Esophagus squamous epithelium (tissue), 4 donors: ENCODE measurements at regions not wholly inside any gene's neighbourhood (a gene's known extent, or its start where the extent isn't known, plus 50 kb on each side); places are given as distances from the start of the nearest gene placed in this dataset.

ENCODE experiments used
- CTCF ChIP-seq, 6 experiments: fragments of 450-650 bp in 4 of 6; fragments of 200-600 bp in 2 of 6; sonication (generic) in 2 of 6; IDR thresholded peaks; one replicate each; pipeline ENCODE4 v1.5.1; 2016 to 2019; ENCODE audit warnings: antibody characterized with exemption in 6 of 6, mild to moderate bottlenecking in 4 of 6, moderate library complexity in 4 of 6
- POLR2A ChIP-seq, 4 donors: fragments of 450-650 bp; IDR thresholded peaks; one replicate each; pipeline ENCODE4 v1.6.1; 2017; ENCODE audit warnings: antibody characterized with exemption in 4 of 4, mild to moderate bottlenecking in 4 of 4, moderate library complexity in 3 of 4

DNA sequence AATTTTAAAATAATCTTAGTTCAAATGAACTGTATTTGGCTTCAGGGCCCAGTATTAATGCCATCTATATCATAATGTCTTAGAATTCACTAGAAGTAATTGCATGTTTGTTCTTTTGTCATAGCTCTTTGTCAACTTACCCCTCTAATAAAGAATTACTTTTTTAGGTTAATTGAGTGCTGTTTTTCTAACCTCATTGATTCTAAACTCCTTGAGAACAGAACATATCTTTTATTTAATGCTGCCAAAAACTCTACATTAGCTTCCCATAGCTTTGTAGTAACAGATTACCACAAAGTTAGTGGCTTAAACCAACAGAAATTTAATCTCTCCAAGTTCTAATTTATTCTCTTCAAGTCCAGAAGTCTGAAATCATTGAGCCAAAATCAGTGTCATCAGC lies 242.4 kb downstream of the LURAP1L start:
- TF ChIP-seq POLR2A (IDR thresholded peaks at IDR 0.05) (no peak), CTCF (IDR thresholded peaks at IDR 0.05) (no peak)
